Muscle of back (tissue), 3 donors: ENCODE measurements at regions not wholly inside any gene's neighbourhood (a gene's known extent, or its start where the extent isn't known, plus 50 kb on each side); places are given as distances from the start of the nearest gene placed in this dataset.

ENCODE experiments used
- DNase-seq, 3 donors: peaks; one replicate each; pipeline versions ENCODE4 v3.0.0 to v3.0.0-alpha.2; 2013

- DNase-seq, result no peak
These were observed 51.5 kb upstream of the TMEM158 start for GRCh38 chr3:45277636-45278035.

GRCh38 chr3:45280232-45280631, 54.1 kb upstream of the TMEM158 start:
- no peak for DNase-seq

GRCh38 chr3:45280971-45281370, 54.9 kb upstream of the TMEM158 start:
- DNase-seq, result no peak

- no peak for DNase-seq
These were observed 57.4 kb upstream of the TMEM158 start for GRCh38 chr3:45283471-45283870.

GRCh38 chr3:45297331-45297730, 71.2 kb upstream of the TMEM158 start:
- DNase-seq, result no peak

- DNase-seq, result no peak
These were observed 76.4 kb upstream of the TMEM158 start for GRCh38 chr3:45302470-45302869.

GRCh38 chr3:45306406-45307008, 80.4 kb upstream of the TMEM158 start:
- no peak for DNase-seq

- no peak for DNase-seq
These were observed 78.5 kb upstream of the LARS2 start for GRCh38 chr3:45309876-45310275.

- no peak for DNase-seq
These were observed 77.0 kb upstream of the LARS2 start for GRCh38 chr3:45311327-45311726.

- no peak for DNase-seq
These were observed 76.2 kb upstream of the LARS2 start for GRCh38 chr3:45311953-45312801.

- DNase-seq, result no peak
These were observed 75.4 kb upstream of the LARS2 start for GRCh38 chr3:45312836-45313493.

- no peak for DNase-seq
These were observed 74.5 kb upstream of the LARS2 start for GRCh38 chr3:45313743-45314403.

GRCh38 chr3:45317710-45318109, 70.7 kb upstream of the LARS2 start:
- DNase-seq, result no peak

GRCh38 chr3:45318689-45319088, 69.7 kb upstream of the LARS2 start:
- DNase-seq, result no peak

- DNase-seq, result no peak
These were observed 69.0 kb upstream of the LARS2 start for GRCh38 chr3:45319231-45319995.

- no peak for DNase-seq
These were observed 68.4 kb upstream of the LARS2 start for GRCh38 chr3:45319996-45320305.

- no peak for DNase-seq
These were observed 67.4 kb upstream of the LARS2 start for GRCh38 chr3:45320986-45321385.

- DNase-seq, result no peak
These were observed 66.6 kb upstream of the LARS2 start for GRCh38 chr3:45321607-45322391.

GRCh38 chr3:45322616-45323015, 65.8 kb upstream of the LARS2 start:
- no peak for DNase-seq

- DNase-seq, result no peak
These were observed 62.7 kb upstream of the LARS2 start for GRCh38 chr3:45325676-45326075.

GRCh38 chr3:45329761-45330305, 58.5 kb upstream of the LARS2 start:
- no peak for DNase-seq
